ENCODE measurements at regions not wholly inside any gene's neighbourhood (a gene's known extent, or its start where the extent isn't known, plus 50 kb on each side); places are given as distances from the start of the nearest gene placed in this dataset.

GRCh38 chrX:10938365-10938923 lies 172.7 kb upstream of the HCCS start:
- WGBS, 2 donors: 92 to 94% methylated on average over 6 of the region's 6 CpGs
- Histone ChIP-seq H3K4me3 (no peak overlapping the region), H3K36me3 (replicated peaks in 1 of 2; ENCODE audit: insufficient read depth in 1 of 2, low read depth in 2 of 2) (no peaks in the 10 kb centered on the region), H3K27me3 (no peaks in the 10 kb centered on the region), H3K4me1 (no peaks in the 10 kb centered on the region), H3K9me3 (no peaks in the 10 kb centered on the region), H3K27ac (no peak overlapping the region)
- no peak for DNase-seq
- no peak for TF ChIP-seq POLR2A (IDR thresholded peaks at IDR 0.05)
- TF ChIP-seq CTCF (IDR thresholded peaks at IDR 0.05): no peak
- ATAC-seq: no peak
- intact Hi-C loops (cut with DNase I): no loop called here

GRCh38 chrX:10939424-10939823 lies 171.7 kb upstream of the HCCS start:
- Histone ChIP-seq H3K4me1 (no peaks in the 10 kb centered on the region), H3K36me3 (replicated peaks in 1 of 2; ENCODE audit: insufficient read depth in 1 of 2, low read depth in 2 of 2) (no peaks in the 10 kb centered on the region), H3K27ac (no peak overlapping the region), H3K4me3 (no peak overlapping the region), H3K27me3 (no peaks in the 10 kb centered on the region), H3K9me3 (no peaks in the 10 kb centered on the region)
- WGBS, 2 donors: 30 to 50% methylated on average over 2 of the region's 2 CpGs
- TF ChIP-seq POLR2A (IDR thresholded peaks at IDR 0.05) (no peak), CTCF (IDR thresholded peaks at IDR 0.05) (no peak)
- intact Hi-C loops (cut with DNase I): no loop called here
- ATAC-seq (no peak), DNase-seq (no peak)

- 84 to 87% methylated on average over 7 to 8 of the region's 8 CpGs for WGBS, 2 donors
- DNase-seq (no peak), ATAC-seq (no peak)
- H3K9me3 ChIP-seq: no peaks in the 10 kb centered on the region
- H3K36me3 ChIP-seq (replicated peaks in 1 of 2; ENCODE audit: insufficient read depth in 1 of 2, low read depth in 2 of 2): no peaks in the 10 kb centered on the region
- H3K27me3 ChIP-seq: no peaks in the 10 kb centered on the region
- no peak overlapping the region for H3K4me3 ChIP-seq
- H3K4me1 ChIP-seq: no peaks in the 10 kb centered on the region
- H3K27ac ChIP-seq: no peak overlapping the region
- TF ChIP-seq CTCF (IDR thresholded peaks at IDR 0.05) (no peak), POLR2A (IDR thresholded peaks at IDR 0.05) (no peak)
- intact Hi-C loops (cut with DNase I): no loop called here
These were observed 166.8 kb upstream of the HCCS start for GRCh38 chrX:10944136-10944885.

- H3K27ac ChIP-seq: no peak overlapping the region
- intact Hi-C loops (cut with DNase I): no loop called here
- 88 to 93% methylated on average over 4 of the region's 4 CpGs for WGBS, 2 donors
- no peak overlapping the region for H3K4me3 ChIP-seq
- DNase-seq (no peak), ATAC-seq (no peak)
- H3K36me3 ChIP-seq (replicated peaks in 1 of 2; ENCODE audit: insufficient read depth in 1 of 2, low read depth in 2 of 2): no peaks in the 10 kb centered on the region
- no peaks in the 10 kb centered on the region for H3K27me3 ChIP-seq
- no peaks in the 10 kb centered on the region for H3K4me1 ChIP-seq
- TF ChIP-seq CTCF (IDR thresholded peaks at IDR 0.05): no peak
- TF ChIP-seq POLR2A (IDR thresholded peaks at IDR 0.05): no peak
- H3K9me3 ChIP-seq: no peaks in the 10 kb centered on the region
These were observed 165.6 kb upstream of the HCCS start for GRCh38 chrX:10945498-10945897.

GRCh38 chrX:10949541-10949940 lies 161.6 kb upstream of the HCCS start:
- Histone ChIP-seq H3K36me3 (replicated peaks in 1 of 2; ENCODE audit: insufficient read depth in 1 of 2, low read depth in 2 of 2) (no peaks in the 10 kb centered on the region), H3K9me3 (no peaks in the 10 kb centered on the region), H3K27ac (no peak overlapping the region), H3K27me3 (no peaks in the 10 kb centered on the region), H3K4me3 (no peak overlapping the region), H3K4me1 (no peaks in the 10 kb centered on the region)
- TF ChIP-seq CTCF (IDR thresholded peaks at IDR 0.05) (no peak), POLR2A (IDR thresholded peaks at IDR 0.05) (no peak)
- ATAC-seq (no peak), DNase-seq (no peak)
- intact Hi-C loops (cut with DNase I): no loop called here
